ENCODE measurements at regions not wholly inside any gene's neighbourhood (a gene's known extent, or its start where the extent isn't known, plus 50 kb on each side); places are given as distances from the start of the nearest gene placed in this dataset.

DNA sequence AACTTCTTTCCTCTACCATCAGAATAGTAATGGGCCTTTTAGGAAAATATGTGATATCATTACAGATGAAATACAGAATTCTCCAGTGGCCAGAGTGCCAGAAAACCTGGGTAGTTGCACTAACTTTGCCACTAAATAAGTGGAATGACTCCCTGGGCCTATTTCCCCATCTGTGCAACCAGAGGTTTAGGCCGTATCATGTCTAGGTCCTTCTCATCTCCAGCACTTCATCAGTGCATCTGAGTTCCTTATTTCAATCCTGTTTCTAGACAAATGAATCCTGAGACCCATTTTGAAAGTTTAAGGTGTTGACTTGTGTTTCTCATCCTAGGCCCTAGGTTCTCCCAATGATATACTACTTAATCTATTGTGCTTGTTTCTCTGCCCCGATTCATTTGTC, 236.2 kb downstream of the CD83 start:
- DNase-seq (ENCODE audit: low read depth, low spot score) (no peak), ATAC-seq (no peak)
- Histone ChIP-seq H3K9ac (ENCODE audit: low read length) (no peak overlapping the region), H4K20me1 (ENCODE audit: insufficient read depth) (no peaks in the 10 kb centered on the region), H3K4me2 (ENCODE audit: low read length) (no peak overlapping the region), H3K4me1 (ENCODE audit: control insufficient read depth in 1 of 2, insufficient read depth in 2 of 2, low read length in 2 of 2) (no peaks in the 10 kb centered on the region), H3K9me2 (ENCODE audit: insufficient read depth) (no peaks in the 10 kb centered on the region), H3K9me3 (ENCODE audit: control insufficient read depth in 1 of 2, insufficient read depth in 1 of 2, low read depth in 1 of 2, low read length in 2 of 2) (no peaks in the 10 kb centered on the region), H3K4me3 (replicated peaks in 1 of 2; ENCODE audit: low read depth in 1 of 2, low read length in 2 of 2) (no peak overlapping the region), H3K36me3 (ENCODE audit: control insufficient read depth in 1 of 2, insufficient read depth in 2 of 2, low read length in 2 of 2) (no peaks in the 10 kb centered on the region), H3K27me3 (ENCODE audit: insufficient read depth, low read length) (no peaks in the 10 kb centered on the region), H3K79me2 (ENCODE audit: insufficient read depth, low read length) (no peaks in the 10 kb centered on the region), H3K27ac (ENCODE audit: low read depth, low read length) (no peak overlapping the region), H2AFZ (ENCODE audit: low read depth, low read length, poor library complexity, severe bottlenecking) (no peak overlapping the region)
- ChIA-PET RAD21 (ENCODE audit: low non-redundant PET in 1 of 2, low total read pairs in 2 of 2, uncharacterized antibody in 2 of 2, unreplicated experiment in 2 of 2) (no interaction called here), POLR2A (no interaction called here), CTCF (no interaction called here)
- TF ChIP-seq SP1 (IDR thresholded peaks at IDR 0.05; ENCODE audit: low read depth) (no peak), TCF7L2 (IDR thresholded peaks at IDR 0.05; ENCODE audit: borderline replicate concordance, extremely low read depth, insufficient read depth, insufficient read length) (no peak), EGR1 (IDR thresholded peaks at IDR 0.05; ENCODE audit: low read depth) (no peak), EZH2 (IDR thresholded peaks at IDR 0.05) (no peak), POLR2AphosphoS5 (IDR thresholded peaks at IDR 0.05; ENCODE audit: low read depth, low read length) (no peak), SIN3A (IDR thresholded peaks at IDR 0.05; ENCODE audit: low read depth) (no peak), YY1 (IDR thresholded peaks at IDR 0.05; ENCODE audit: extremely low read depth, insufficient replicate concordance, low read depth, low read length) (no peak), POLR2A (IDR thresholded peaks at IDR 0.05; ENCODE audit: borderline replicate concordance, extremely low read depth, insufficient read depth, insufficient read length) (no peak), RAD21 (IDR thresholded peaks at IDR 0.05; ENCODE audit: low read depth) (no peak), CEBPB (IDR thresholded peaks at IDR 0.05; ENCODE audit: low read depth) (no peak)
- TF ChIP-seq, protein P1, sequence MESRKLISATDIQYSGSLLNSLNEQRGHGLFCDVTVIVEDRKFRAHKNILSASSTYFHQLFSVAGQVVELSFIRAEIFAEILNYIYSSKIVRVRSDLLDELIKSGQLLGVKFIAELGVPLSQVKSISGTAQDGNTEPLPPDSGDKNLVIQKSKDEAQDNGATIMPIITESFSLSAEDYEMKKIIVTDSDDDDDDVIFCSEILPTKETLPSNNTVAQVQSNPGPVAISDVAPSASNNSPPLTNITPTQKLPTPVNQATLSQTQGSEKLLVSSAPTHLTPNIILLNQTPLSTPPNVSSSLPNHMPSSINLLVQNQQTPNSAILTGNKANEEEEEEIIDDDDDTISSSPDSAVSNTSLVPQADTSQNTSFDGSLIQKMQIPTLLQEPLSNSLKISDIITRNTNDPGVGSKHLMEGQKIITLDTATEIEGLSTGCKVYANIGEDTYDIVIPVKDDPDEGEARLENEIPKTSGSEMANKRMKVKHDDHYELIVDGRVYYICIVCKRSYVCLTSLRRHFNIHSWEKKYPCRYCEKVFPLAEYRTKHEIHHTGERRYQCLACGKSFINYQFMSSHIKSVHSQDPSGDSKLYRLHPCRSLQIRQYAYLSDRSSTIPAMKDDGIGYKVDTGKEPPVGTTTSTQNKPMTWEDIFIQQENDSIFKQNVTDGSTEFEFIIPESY (IDR thresholded peaks at IDR 0.05; ENCODE audit: extremely low read depth, insufficient replicate concordance, low read length), result no peak
- TF ChIP-seq, protein P2, sequence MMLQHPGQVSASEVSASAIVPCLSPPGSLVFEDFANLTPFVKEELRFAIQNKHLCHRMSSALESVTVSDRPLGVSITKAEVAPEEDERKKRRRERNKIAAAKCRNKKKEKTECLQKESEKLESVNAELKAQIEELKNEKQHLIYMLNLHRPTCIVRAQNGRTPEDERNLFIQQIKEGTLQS (IDR thresholded peaks at IDR 0.05), result no peak
- TF ChIP-seq, protein P3, sequence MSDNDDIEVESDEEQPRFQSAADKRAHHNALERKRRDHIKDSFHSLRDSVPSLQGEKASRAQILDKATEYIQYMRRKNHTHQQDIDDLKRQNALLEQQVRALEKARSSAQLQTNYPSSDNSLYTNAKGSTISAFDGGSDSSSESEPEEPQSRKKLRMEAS (IDR thresholded peaks at IDR 0.05), result no peak
- intact Hi-C loops (cut with micrococcal nuclease), result no loop called here
- BruUV-seq (replicated peaks), result no TSS peak

All from HCT116 (cell line).